Stimulated activated naive B cell treated with anti-CD40 and anti-IgM and Interleukin-4, amounts not matched to agents 10 μg/mL and 1 μg/mL and 100 μg/mL, for 72 hours (primary cell): ENCODE measurements at regions not wholly inside any gene's neighbourhood (a gene's known extent, or its start where the extent isn't known, plus 50 kb on each side); places are given as distances from the start of the nearest gene placed in this dataset.

Experiments used
- ATAC-seq, 2 donors: fragments of 150-1000 bp; cut with Tn5 transposase; replicated peaks; 2 replicates each; pipeline ENCODE4 v1.10.0; 2021; ENCODE audit warnings: moderate library complexity in 1 of 2
- DNase-seq: peaks from one replicate; pipeline ENCODE4 v3.0.0; 2021
- H3K27ac Mint-ChIP-seq: one replicate; pipeline ENCODE4 v1.8.0; 2022; ENCODE audit warnings: mild to moderate bottlenecking, mixed read lengths
- H3K27me3 Mint-ChIP-seq, 2 donors: one replicate each; pipeline ENCODE4 v1.8.0; 2022; ENCODE audit warnings: mixed read lengths in 2 of 2
- H3K36me3 Mint-ChIP-seq, 2 donors: one replicate each; pipeline ENCODE4 v1.8.0; 2022; ENCODE audit warnings: mixed read lengths in 2 of 2, mild to moderate bottlenecking in 1 of 2
- H3K4me1 Mint-ChIP-seq, 2 donors: one replicate each; pipeline ENCODE4 v1.8.0; 2022; ENCODE audit warnings: mixed read lengths in 2 of 2, mild to moderate bottlenecking in 1 of 2
- H3K4me3 Mint-ChIP-seq, 2 donors: one replicate each; pipeline ENCODE4 v1.8.0; 2022; ENCODE audit warnings: mild to moderate bottlenecking in 2 of 2, mixed read lengths in 2 of 2, moderate library complexity in 1 of 2
- H3K9me3 Mint-ChIP-seq, 2 donors: one replicate each; pipeline ENCODE4 v1.8.0; 2022; ENCODE audit warnings: mixed read lengths in 2 of 2, mild to moderate bottlenecking in 1 of 2

DNA sequence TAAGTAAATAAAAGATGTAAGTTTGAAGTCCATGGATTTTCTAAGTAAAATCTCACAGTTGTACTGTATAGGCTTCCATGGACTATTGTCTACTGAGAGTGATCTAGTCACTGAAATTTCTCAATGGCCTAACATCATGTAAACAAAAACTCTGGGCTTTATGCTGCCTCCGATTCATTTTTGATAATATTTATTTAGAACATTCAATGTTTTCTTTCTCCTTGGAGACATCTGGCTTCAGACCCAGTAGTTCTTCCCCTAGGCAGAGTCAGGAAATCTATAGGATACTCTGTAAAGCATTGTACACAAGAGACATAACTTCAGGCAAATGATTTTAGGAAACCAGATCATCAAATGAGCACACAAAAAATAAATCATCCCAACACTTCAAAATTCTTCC is 1208.6 kb upstream of the ZEB2 start:
- no peaks in the 10 kb centered on the region for H3K36me3 Mint-ChIP-seq
- no peak overlapping the region for H3K27ac Mint-ChIP-seq
- no peak for ATAC-seq
- no peak overlapping the region for H3K4me3 Mint-ChIP-seq
- H3K27me3 Mint-ChIP-seq, result no peaks in the 10 kb centered on the region
- H3K4me1 Mint-ChIP-seq, result peaks cover 1 to 9% of the 10 kb centered on the region in 2 donors
- DNase-seq, result no peak
- no peaks in the 10 kb centered on the region for H3K9me3 Mint-ChIP-seq

DNA sequence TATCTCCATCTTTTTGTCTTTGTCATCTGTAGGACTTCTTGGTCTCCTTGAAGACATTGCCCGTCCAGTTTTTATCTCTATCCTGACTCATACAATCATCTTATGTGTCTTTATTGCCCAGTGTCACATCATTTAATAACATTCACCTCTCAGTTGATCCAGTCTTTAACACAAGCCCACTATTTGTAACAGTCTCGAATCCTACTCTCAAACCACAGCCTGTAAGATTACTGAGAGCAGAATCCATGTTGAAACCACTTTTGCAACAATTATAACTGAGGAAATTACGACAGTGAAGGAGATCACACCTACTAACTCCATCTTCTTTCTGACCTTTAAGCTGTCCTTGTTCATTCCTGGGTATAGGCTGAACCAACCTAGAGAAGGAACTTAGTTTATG is 1206.0 kb upstream of the ZEB2 start:
- H3K9me3 Mint-ChIP-seq, result no peaks in the 10 kb centered on the region
- no peak overlapping the region for H3K27ac Mint-ChIP-seq
- no peak overlapping the region for H3K4me3 Mint-ChIP-seq
- H3K4me1 Mint-ChIP-seq, result peaks cover 3 to 17% of the 10 kb centered on the region in 2 donors
- H3K36me3 Mint-ChIP-seq, result no peaks in the 10 kb centered on the region
- DNase-seq (no peak), ATAC-seq (no peak)
- H3K27me3 Mint-ChIP-seq, result no peaks in the 10 kb centered on the region

DNA sequence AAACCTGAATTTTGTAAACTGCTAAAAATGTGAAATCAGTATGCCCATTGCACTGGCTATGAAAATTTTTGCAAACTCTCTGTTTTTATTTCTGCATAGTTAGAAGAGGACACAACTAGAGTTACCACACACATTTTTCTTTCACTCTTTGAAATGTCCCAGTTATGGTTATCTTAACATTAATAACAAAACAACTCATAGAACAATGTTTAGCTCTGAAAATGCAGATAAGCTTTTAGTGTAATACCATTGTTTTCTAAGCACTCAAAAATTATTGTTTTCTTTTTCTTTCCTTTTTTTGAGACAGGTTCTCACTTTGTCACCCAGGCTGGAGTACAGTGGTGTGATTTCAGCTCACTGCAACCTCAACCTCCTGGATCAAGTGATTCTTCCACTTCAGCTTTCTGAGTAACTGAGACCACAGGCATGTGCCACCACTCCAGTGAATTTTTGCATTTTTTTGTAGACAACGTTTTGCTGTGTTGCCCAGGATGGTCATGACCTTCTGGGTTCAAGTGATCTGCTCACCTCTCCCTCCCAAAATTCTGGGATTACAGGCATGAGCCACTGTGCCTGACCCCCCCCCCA is 1204.5 kb upstream of the ZEB2 start:
- peak in 1 of 2 donors; percentile 44 for ATAC-seq
- no peaks in the 10 kb centered on the region for H3K9me3 Mint-ChIP-seq
- no peaks in the 10 kb centered on the region for H3K36me3 Mint-ChIP-seq
- DNase-seq, result no peak
- no peaks in the 10 kb centered on the region for H3K27me3 Mint-ChIP-seq
- H3K4me1 Mint-ChIP-seq, result peaks cover 3 to 17% of the 10 kb centered on the region in 2 donors
- no peak overlapping the region for H3K27ac Mint-ChIP-seq
- H3K4me3 Mint-ChIP-seq, result no peak overlapping the region

DNA sequence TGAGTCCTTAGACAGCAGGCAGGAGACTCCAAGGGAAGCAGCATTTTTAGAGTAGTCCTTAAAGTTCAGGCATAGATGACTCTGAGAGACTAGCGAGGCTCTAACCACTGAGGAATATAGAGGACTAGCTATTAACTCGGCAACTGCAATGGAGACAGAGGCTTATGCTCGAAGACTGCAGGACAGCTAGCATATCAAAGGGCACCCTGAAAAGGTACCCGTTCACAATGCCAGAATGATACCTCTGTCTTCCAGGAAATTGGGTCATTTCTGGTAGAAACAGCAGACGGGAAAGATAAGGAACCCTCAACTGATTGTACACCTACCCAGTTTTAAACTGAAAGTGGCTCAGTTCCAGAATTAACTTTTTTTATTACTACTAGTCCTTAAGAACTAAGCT is 1204.0 kb upstream of the ZEB2 start:
- peaks cover 3 to 17% of the 10 kb centered on the region in 2 donors for H3K4me1 Mint-ChIP-seq

DNA sequence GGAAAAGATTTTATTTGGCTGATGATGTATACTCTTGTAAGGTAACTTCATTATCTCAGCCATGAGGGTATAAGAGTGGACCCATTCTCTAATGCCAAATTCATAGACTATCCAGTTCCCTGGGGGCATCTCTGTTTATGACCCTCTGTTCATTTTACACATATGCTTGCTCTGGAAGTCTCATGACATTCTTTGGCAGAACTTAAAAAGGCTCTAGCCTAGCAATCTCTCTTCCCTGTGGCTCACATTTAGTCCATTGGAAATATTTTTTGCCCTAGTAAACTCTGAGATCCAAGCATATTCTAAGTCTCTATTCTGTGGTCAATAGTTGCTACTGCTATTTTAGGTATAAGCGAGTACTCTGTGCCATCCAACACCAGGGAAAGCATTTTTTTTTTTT is 1201.8 kb upstream of the ZEB2 start:
- DNase-seq (no peak), ATAC-seq (no peak)
- H3K4me1 Mint-ChIP-seq, result peaks cover 2 to 17% of the 10 kb centered on the region in 2 donors
- H3K9me3 Mint-ChIP-seq, result no peaks in the 10 kb centered on the region
- H3K36me3 Mint-ChIP-seq, result no peaks in the 10 kb centered on the region
- H3K27ac Mint-ChIP-seq, result no peak overlapping the region
- H3K27me3 Mint-ChIP-seq, result no peaks in the 10 kb centered on the region
- no peak overlapping the region for H3K4me3 Mint-ChIP-seq

More for the DNA sequence above, 1204.0 kb upstream of the ZEB2 start:
- ATAC-seq (no peak), DNase-seq (no peak)
- Mint-ChIP-seq H3K4me3 (no peak overlapping the region), H3K27me3 (no peaks in the 10 kb centered on the region), H3K9me3 (no peaks in the 10 kb centered on the region), H3K36me3 (no peaks in the 10 kb centered on the region), H3K27ac (no peak overlapping the region)

DNA sequence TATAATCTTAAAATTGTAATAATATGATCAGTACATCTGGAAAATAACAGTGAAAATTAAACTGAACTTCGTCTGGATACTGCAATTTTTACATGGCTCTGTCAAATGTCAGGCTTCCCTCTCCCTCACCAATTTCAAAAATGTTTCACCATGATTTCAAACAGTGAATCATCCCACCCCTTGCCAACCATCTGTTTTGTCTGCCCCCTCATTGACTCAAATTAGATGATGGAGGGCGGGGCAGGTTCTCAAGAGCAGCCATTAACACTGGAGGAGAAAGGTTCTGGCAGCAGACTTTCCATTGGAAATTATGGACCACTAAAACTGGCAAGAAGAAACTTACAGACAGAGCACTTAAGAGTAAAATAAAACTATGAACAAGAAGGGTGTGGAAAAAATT is 1195.7 kb upstream of the ZEB2 start:
- H3K27me3 Mint-ChIP-seq, result no peaks in the 10 kb centered on the region
- H3K9me3 Mint-ChIP-seq, result peaks cover 8 to 10% of the 10 kb centered on the region in 2 donors
- DNase-seq (no peak), ATAC-seq (no peak)
- H3K36me3 Mint-ChIP-seq, result peaks cover 4 to 5% of the 10 kb centered on the region in 2 donors
- H3K4me1 Mint-ChIP-seq, result no peaks in the 10 kb centered on the region
- no peak overlapping the region for H3K4me3 Mint-ChIP-seq
- no peak overlapping the region for H3K27ac Mint-ChIP-seq

DNA sequence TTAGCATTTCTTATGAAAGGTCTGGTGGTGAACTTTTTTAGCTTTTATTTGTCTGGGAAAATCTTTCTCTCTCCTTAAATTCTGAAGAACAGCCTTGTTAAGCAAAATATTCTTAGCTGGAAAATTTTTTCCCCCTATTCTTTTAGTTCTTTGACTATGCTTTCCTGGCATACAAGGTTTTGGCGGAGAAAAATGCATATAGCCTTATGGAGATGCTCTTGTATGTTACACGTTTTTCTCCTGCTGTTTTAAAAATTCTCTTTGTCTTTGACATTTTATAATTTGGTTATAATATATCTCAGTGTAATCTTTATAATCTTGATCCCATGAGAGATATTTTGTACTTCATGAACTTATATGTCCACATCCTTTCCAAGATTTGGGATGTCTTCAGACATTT is 1190.4 kb upstream of the ZEB2 start:
- no peaks in the 10 kb centered on the region for H3K27me3 Mint-ChIP-seq
- no peaks in the 10 kb centered on the region for H3K4me1 Mint-ChIP-seq
- peaks cover 13 to 14% of the 10 kb centered on the region in 2 donors for H3K9me3 Mint-ChIP-seq
- ATAC-seq (no peak), DNase-seq (no peak)
- H3K27ac Mint-ChIP-seq, result no peak overlapping the region
- peaks cover 5% of the 10 kb centered on the region in 2 donors for H3K36me3 Mint-ChIP-seq
- no peak overlapping the region for H3K4me3 Mint-ChIP-seq

DNA sequence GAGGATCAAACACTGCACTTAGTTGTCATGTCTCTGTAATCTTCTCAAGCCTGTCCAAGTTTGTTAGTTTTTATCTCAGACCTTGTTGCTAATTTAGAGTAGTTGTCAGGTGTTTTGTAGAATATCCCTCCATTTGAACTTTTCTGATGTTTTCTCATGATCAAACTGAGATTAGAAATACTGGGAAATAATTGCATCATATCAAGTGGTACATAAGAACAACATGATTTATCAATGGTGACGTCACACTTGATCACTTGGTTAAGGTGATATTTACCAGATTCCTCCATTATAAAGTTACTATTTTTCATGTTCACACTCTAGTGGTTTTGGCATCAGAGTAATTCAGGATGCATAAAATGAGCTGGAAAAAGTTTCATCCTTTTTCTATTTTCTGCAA is 1182.4 kb upstream of the ZEB2 start:
- H3K4me1 Mint-ChIP-seq, result no peaks in the 10 kb centered on the region
- ATAC-seq, result no peak
- no peak overlapping the region for H3K4me3 Mint-ChIP-seq
- peaks cover 4 to 7% of the 10 kb centered on the region in 2 donors for H3K9me3 Mint-ChIP-seq
- no peak overlapping the region for H3K27ac Mint-ChIP-seq
- no peak for DNase-seq
- H3K36me3 Mint-ChIP-seq, result peaks cover 0 to 1% of the 10 kb centered on the region in 2 donors
- H3K27me3 Mint-ChIP-seq, result no peaks in the 10 kb centered on the region

DNA sequence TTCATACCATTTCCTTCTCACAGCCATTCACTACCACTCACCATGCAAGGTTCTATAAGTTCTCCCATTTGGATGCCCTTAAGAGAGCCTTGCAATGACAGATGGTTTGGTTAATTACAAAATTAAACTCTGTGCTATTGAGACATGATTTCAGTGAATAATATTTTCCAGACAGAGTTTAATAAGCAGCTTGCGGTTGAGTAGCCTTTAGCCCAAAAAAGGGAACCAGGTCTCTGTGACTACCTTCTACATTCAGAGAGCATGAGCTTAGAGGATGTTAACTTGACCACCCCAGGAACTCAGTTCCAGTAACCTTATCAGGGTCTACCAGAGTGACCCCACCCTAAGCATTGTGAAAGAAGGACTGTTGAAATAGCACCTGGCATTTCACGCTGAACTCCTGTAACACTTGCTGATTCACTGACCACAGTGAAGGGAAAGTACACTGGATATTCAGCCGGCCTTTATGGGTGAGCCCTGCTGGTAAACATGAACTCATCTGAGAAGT is 1173.1 kb upstream of the ZEB2 start:
- Mint-ChIP-seq H3K36me3 (no peaks in the 10 kb centered on the region), H3K27ac (peak overlapping the region; percentile 16), H3K27me3 (no peaks in the 10 kb centered on the region), H3K4me1 (peaks cover 12 to 30% of the 10 kb centered on the region in 2 donors), H3K9me3 (no peaks in the 10 kb centered on the region), H3K4me3 (peak overlapping the region; percentile 17)
- ATAC-seq (peak; percentile 97 to 99), DNase-seq (peak; percentile 70)

DNA sequence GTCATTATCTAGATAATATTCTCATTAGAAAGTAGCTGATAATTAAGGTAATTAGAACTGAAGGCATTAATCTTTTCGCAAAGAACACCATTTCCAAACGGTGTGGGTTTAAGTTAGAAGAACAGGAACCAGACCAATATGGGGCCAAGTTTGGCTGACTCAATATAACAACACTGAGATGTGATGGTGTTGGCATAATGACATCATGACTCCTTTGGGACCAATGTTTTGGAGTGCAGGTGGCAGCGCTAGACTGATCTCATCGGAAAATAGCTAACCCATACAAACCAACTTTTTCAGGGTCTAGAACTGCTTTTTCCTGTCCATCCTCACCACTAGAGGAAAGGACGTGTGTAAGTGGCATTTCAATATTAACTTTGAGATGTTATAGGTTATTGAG is 1171.7 kb upstream of the ZEB2 start:
- Mint-ChIP-seq H3K36me3 (no peaks in the 10 kb centered on the region), H3K9me3 (no peaks in the 10 kb centered on the region), H3K4me3 (no peak overlapping the region), H3K27ac (peak overlapping the region; percentile 14), H3K27me3 (no peaks in the 10 kb centered on the region), H3K4me1 (peaks cover 17 to 37% of the 10 kb centered on the region in 2 donors)
- ATAC-seq (peak in 1 of 2 donors; percentile 24), DNase-seq (no peak)

DNA sequence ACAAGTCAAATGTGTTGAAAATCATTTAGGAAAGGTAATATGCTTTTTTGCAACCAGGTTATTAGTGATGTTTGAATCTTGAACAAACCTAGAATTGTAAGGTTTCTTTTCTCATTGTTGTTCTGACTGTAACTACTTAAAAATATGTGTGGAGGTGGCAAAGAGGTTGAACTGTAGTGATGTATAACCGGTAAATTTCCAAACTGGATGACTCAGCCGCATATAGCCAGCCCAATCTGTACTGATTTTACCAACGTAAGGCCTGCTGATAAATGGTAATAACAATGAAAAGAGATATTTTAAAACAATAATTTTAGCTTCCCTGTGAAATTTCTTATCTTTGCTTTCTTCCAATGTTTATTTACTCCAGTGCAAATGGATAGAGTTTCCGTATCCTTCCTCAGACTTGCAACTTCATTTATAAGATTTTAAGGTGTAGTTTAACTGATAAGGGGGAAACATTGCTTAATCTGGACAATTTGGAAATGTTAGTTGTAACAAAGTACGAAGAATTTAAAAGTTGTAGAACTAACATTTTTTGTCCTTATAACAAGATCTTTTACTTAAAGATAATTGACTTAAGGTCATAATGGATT is 1170.4 kb upstream of the ZEB2 start:
- H3K27me3 Mint-ChIP-seq, result no peaks in the 10 kb centered on the region
- peaks cover 17 to 33% of the 10 kb centered on the region in 2 donors for H3K4me1 Mint-ChIP-seq
- H3K36me3 Mint-ChIP-seq, result no peaks in the 10 kb centered on the region
- no peak for DNase-seq
- no peaks in the 10 kb centered on the region for H3K9me3 Mint-ChIP-seq
- no peak for ATAC-seq
- no peak overlapping the region for H3K27ac Mint-ChIP-seq
- no peak overlapping the region for H3K4me3 Mint-ChIP-seq

DNA sequence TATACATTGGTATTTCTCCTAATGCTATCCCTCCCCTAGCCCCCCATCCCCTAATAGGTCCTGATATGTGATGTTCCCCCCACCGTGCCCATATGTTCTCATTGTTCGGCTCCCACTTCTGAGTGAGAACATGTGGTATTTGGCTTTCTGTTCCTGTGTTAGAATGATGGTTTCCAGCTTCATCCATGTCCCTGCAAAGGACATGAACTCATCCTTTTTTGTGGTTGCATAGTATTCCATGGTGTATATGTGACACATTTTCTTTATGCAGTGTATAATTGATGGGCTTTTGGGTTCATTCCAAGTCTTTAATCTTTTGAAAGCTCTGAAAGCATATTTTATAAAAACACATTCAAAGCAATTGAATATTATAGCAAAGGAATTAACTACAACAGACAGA is 1169.4 kb upstream of the ZEB2 start:
- Mint-ChIP-seq H3K36me3 (no peaks in the 10 kb centered on the region), H3K4me3 (no peak overlapping the region), H3K27ac (no peak overlapping the region)

DNA sequence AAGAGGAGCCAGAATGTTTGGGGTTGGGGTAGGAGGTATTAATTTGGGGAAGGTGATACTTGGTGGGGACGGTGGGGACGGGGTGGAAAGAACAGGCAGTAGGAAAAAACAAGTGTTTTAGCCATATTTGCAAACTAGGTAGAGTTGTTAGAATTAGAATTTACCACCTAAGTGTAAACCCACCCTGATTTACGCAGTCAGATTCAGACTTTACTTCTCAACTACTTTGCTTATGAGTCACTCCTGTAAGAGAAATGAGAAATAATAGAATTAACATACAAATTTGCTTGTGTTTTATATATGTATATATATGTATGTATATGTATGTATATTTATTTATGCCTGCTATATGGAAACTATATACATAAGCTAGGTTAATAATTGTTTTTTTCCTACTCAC is 1168.2 kb upstream of the ZEB2 start:
- Mint-ChIP-seq H3K27me3 (no peaks in the 10 kb centered on the region), H3K4me1 (peaks cover 13 to 21% of the 10 kb centered on the region in 2 donors), H3K9me3 (no peaks in the 10 kb centered on the region), H3K4me3 (peak overlapping the region; percentile 31 to 35), H3K27ac (peak overlapping the region; percentile 70), H3K36me3 (no peaks in the 10 kb centered on the region)
- DNase-seq (no peak), ATAC-seq (peak; percentile 23 to 37)

More for the DNA sequence above, 1169.4 kb upstream of the ZEB2 start:
- DNase-seq (no peak), ATAC-seq (no peak)
- Mint-ChIP-seq H3K27me3 (no peaks in the 10 kb centered on the region), H3K4me1 (peaks cover 15 to 27% of the 10 kb centered on the region in 2 donors), H3K9me3 (no peaks in the 10 kb centered on the region)

DNA sequence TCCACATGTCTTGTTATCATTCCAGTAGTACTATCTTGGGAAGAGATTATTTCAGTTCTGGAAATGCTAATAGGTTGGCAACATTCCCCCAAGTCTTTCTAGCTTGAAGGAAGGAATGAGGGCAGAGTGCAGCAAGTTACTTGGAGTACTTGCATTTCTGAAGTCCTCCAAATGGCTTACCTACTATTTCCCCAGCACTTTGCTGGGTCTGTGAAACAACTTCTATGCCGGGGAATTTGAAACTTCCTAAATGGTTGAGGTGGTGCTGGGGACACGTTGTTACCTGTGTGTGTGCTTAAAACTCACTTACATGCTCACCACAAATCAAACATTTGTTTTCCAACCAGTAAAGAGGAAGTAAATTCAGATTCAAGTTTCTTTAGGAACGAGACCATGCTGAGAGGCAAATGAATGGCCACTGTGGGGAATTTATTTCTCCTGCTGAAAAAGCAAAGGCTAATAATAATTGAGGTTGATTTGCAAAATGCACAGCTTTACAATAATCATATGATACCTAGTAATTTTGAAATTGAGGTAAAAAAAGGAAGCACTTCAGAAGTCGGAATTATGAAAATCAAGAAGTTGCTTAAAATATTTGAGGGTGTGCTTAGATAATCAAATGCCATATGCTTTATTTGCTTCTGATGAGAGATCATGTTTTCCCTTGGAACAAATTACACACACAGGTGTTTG is 1167.7 kb upstream of the ZEB2 start:
- H3K4me1 Mint-ChIP-seq, result peaks cover 9 to 15% of the 10 kb centered on the region in 2 donors
- ATAC-seq, result peak; percentile 38 to 52
- H3K36me3 Mint-ChIP-seq, result no peaks in the 10 kb centered on the region
- H3K9me3 Mint-ChIP-seq, result no peaks in the 10 kb centered on the region
- H3K4me3 Mint-ChIP-seq, result peak overlapping the region; percentile 31 to 35
- peak overlapping the region; percentile 70 for H3K27ac Mint-ChIP-seq
- no peak for DNase-seq
- no peaks in the 10 kb centered on the region for H3K27me3 Mint-ChIP-seq
